HepG2 (cell line): ENCODE measurements at regions not wholly inside any gene's neighbourhood (a gene's known extent, or its start where the extent isn't known, plus 50 kb on each side); places are given as distances from the start of the nearest gene placed in this dataset.

Experiments
- ATAC-seq: fragments of 200-7000 bp; cut with Tn5 transposase; 3 replicates; pipeline ENCODE4 v1.9.1; 2020; ENCODE audit warnings: mild to moderate bottlenecking, moderate library complexity
- BruUV-seq: library from RNA; stranded (reverse); fragments of 400-500 nt; replicated peaks from 2 replicates; lab custom pipeline; 2021; lab: Mats Ljungman, UMichigan
- CTCF ChIA-PET: fragments of 300-600 bp; formaldehyde crosslinking; extraction: SDS; loops from one replicate; lab custom pipeline; 2021; ENCODE audit warnings: low total read pairs, inconsistent platforms, low intra/inter-chr PET ratio; lab: Yijun Ruan, JAX
- POLR2A ChIA-PET: fragments of 350-600 bp; sonication (Branson Sonifier 250); formaldehyde crosslinking; loops from one replicate; lab custom pipeline; 2020; ENCODE audit warnings: antibody characterized with exemption, inconsistent platforms; lab: Yijun Ruan, JAX
- DNase-seq: peaks from one replicate; pipeline ENCODE4 v3.0.0-alpha.2; 2015; ENCODE audit warnings: low spot score
- FAIRE-seq: peaks from 3 replicates; lab custom pipeline; 2011; peaks lifted over from hg19 to GRCh38; lab: Jason Lieb, UNC
- H2AFZ ChIP-seq: one replicate; pipeline ENCODE4 v1.6.1; 2011; ENCODE audit warnings: low read length, inconsistent platforms
- H3K27ac ChIP-seq: fragments of 300-600 bp; 3 replicates; pipeline ENCODE4 v1.8.0; 2011; ENCODE audit warnings: mixed run types, mild to moderate bottlenecking, mixed read lengths, low read length, inconsistent platforms; ENCODE audit not compliant: insufficient read depth; ENCODE audit errors: extremely low read length
- H3K27me3 ChIP-seq, 2 experiments: fragments of 200-600 bp in 1 of 2; 2 replicates in 1 of 2; 3 replicates in 1 of 2; pipeline versions ENCODE4 v1.6.0 to v1.8.0; 2011; ENCODE audit warnings: low read length in 2 of 2, mild to moderate bottlenecking in 2 of 2, moderate library complexity in 2 of 2, inconsistent platforms in 1 of 2; ENCODE audit not compliant: insufficient read depth in 2 of 2, control insufficient read depth in 1 of 2
- H3K36me3 ChIP-seq, 2 experiments: fragments of 200-600 bp in 1 of 2; replicated peaks in 1 of 2; 2 replicates in 1 of 2; 3 replicates in 1 of 2; pipeline versions ENCODE4 v1.5.1 to v1.8.0; 2011; ENCODE audit warnings: low read length in 2 of 2, inconsistent platforms in 1 of 2; ENCODE audit not compliant: insufficient read depth in 2 of 2, control insufficient read depth in 1 of 2
- H3K4me1 ChIP-seq: 2 replicates; pipeline ENCODE4 v1.5.1; 2012; ENCODE audit warnings: low read length, inconsistent platforms; ENCODE audit not compliant: insufficient read depth
- H3K4me2 ChIP-seq: 2 replicates; pipeline ENCODE4 v1.6.0; 2011; ENCODE audit warnings: low read depth, low read length, inconsistent platforms
- H3K4me3 ChIP-seq, 3 experiments: fragments of 200-600 bp in 1 of 3; sonication (generic), shearing (Covaris generic) in 1 of 3; replicated peaks in 1 of 3; 2 replicates each; pipeline ENCODE4 v1.5.1; 2011 to 2016; ENCODE audit warnings: low read length in 3 of 3, inconsistent platforms in 2 of 3, low read depth in 2 of 3, mild to moderate bottlenecking in 2 of 3, control low read depth in 1 of 3, mixed read lengths in 1 of 3; ENCODE audit not compliant: insufficient read depth in 1 of 3
- H3K79me2 ChIP-seq: one replicate; pipeline ENCODE4 v1.6.1; 2011; ENCODE audit warnings: low read length, inconsistent platforms; ENCODE audit not compliant: insufficient read depth
- H3K9ac ChIP-seq: 2 replicates; pipeline ENCODE4 v1.6.0; 2011; ENCODE audit warnings: mild to moderate bottlenecking, low read depth, low read length, inconsistent platforms; ENCODE audit not compliant: insufficient read depth
- H3K9me3 ChIP-seq: 2 replicates; pipeline ENCODE4 v1.5.1; 2012; ENCODE audit warnings: mild to moderate bottlenecking, low read length
- H4K20me1 ChIP-seq: 2 replicates; pipeline ENCODE4 v1.6.0; 2011; ENCODE audit warnings: inconsistent platforms, mild to moderate bottlenecking, low read length, moderate library complexity; ENCODE audit not compliant: insufficient read depth
- GABPA ChIP-seq, 2 experiments: IDR thresholded peaks; 2 replicates each; pipeline ENCODE4 v1.6.1; 2011 to 2016; ENCODE audit warnings: low read depth in 2 of 2, low read length in 1 of 2, missing biosample characterization in 1 of 2, missing genetic modification characterization in 1 of 2
- HDAC2 ChIP-seq: sonication (generic); formaldehyde crosslinking; IDR thresholded peaks from 2 replicates; pipeline ENCODE4 v1.4.0; 2020; ENCODE audit warnings: missing genetic modification reagents
- HMG20B ChIP-seq: conservative IDR thresholded peaks from 2 replicates; pipeline ENCODE4 v1.6.1; 2016; ENCODE audit warnings: missing genetic modification reagents, missing compliant biosample characterization
- HOXA9 ChIP-seq: sonication (generic); formaldehyde crosslinking; IDR thresholded peaks from 2 replicates; pipeline ENCODE4 v1.8.1; 2022; ENCODE audit warnings: missing genetic modification reagents, mild to moderate bottlenecking, moderate library complexity, borderline replicate concordance
- MEIS1 ChIP-seq: sonication (generic); formaldehyde crosslinking; IDR thresholded peaks from 2 replicates; pipeline ENCODE4 v1.9.0; 2021; ENCODE audit warnings: mild to moderate bottlenecking, missing genetic modification reagents, moderate library complexity, borderline replicate concordance
- PHF21A ChIP-seq: sonication (generic); formaldehyde crosslinking; IDR thresholded peaks from 2 replicates; pipeline ENCODE4 v1.5.0; 2020; ENCODE audit warnings: mild to moderate bottlenecking, missing genetic modification reagents
- PLRG1 ChIP-seq: fragments of 450-650 bp; conservative IDR thresholded peaks from 2 replicates; pipeline ENCODE4 v1.6.1; 2016
- RAD51 ChIP-seq: fragments of 450-650 bp; IDR thresholded peaks from 2 replicates; pipeline ENCODE4 v1.6.1; 2016; ENCODE audit warnings: borderline replicate concordance
- SOX5 ChIP-seq: IDR thresholded peaks from 2 replicates; pipeline ENCODE4 v1.6.1; 2016; ENCODE audit warnings: borderline replicate concordance
- TCF7L2 ChIP-seq: IDR thresholded peaks from 2 replicates; pipeline ENCODE4 v1.6.1; 2011; ENCODE audit warnings: mild to moderate bottlenecking, low read depth, low read length, moderate library complexity
- ZNF550 ChIP-seq: sonication (generic); formaldehyde crosslinking; IDR thresholded peaks from 2 replicates; pipeline ENCODE4 v1.4.0; 2020; ENCODE audit warnings: mild to moderate bottlenecking, missing genetic modification reagents, borderline replicate concordance
- ZNF780A ChIP-seq: sonication (generic); formaldehyde crosslinking; IDR thresholded peaks from 2 replicates; pipeline ENCODE4 v1.8.0; 2022; ENCODE audit warnings: mild to moderate bottlenecking, missing genetic modification reagents, moderate library complexity
- ZSCAN20 ChIP-seq: sonication (generic); formaldehyde crosslinking; IDR thresholded peaks from 2 replicates; pipeline ENCODE4 v1.4.0; 2020; ENCODE audit warnings: missing genetic modification reagents, mild to moderate bottlenecking, borderline replicate concordance
- WGBS: methylation state at CpG from one replicate; pipeline ENCODE4 v1.1.6; 2017; ENCODE audit warnings: low lambda C conversion rate; 5-methylcytosine and 5-hydroxymethylcytosine counted together
- in situ Hi-C: cut with HindIII; loops from 2 replicates; pipeline ENCODE4 v1.10.0; 2017; ENCODE audit warnings: low pct_unique_long_range_greater_than_20kb; ENCODE audit not compliant: extremely low pct_ligation_motif_present
- intact Hi-C: fragments of 100-400 bp; cut with micrococcal nuclease; formaldehyde crosslinking; loops from one replicate; pipeline ENCODE4 v1.10.0; 2022; ENCODE audit not compliant: unreplicated experiment
- TF ChIP-seq, protein P1 (sequence below): IDR thresholded peaks from 2 replicates; pipeline ENCODE4 v1.6.1; 2016; ENCODE audit warnings: control low read depth
- TF ChIP-seq, protein P2 (sequence below): sonication (generic); formaldehyde crosslinking; conservative IDR thresholded peaks from 2 replicates; pipeline ENCODE4 v1.4.0; 2020; ENCODE audit warnings: missing genetic modification reagents
- TF ChIP-seq, protein P3 (sequence below): sonication (generic); formaldehyde crosslinking; conservative IDR thresholded peaks from 2 replicates; pipeline ENCODE4 v1.8.0; 2022; ENCODE audit warnings: low read depth, missing genetic modification reagents

DNA sequence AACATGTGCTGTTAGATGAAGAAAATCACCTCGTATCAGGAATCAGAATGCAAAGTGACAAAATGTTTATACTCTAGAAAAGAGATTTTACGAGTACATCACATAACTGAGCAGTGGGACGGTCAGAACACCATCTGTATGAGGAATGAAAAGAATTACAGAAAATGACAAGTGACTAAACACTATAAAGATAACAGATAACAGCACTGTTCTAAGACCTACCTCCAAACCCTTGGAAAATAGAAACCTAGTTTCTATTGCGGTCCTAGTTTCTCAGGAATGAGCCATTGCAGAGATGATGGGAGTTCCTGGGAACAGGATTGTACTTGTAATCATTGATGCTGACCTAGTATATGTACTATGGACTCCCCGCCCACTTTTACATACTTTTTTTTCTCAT is 839.4 kb upstream of the ADAMTS5 start:
- ATAC-seq: no peak
- in situ Hi-C loops: no loop called here

More for the DNA sequence above, 839.4 kb upstream of the ADAMTS5 start:
- no peak overlapping the region for H2AFZ ChIP-seq
- H4K20me1 ChIP-seq: no peaks in the 10 kb centered on the region
- H3K9me3 ChIP-seq: peaks cover 83% of the 10 kb centered on the region
- CTCF ChIA-PET: no interaction called here
- no TSS peak for BruUV-seq
- H3K27ac ChIP-seq: no peak overlapping the region
- no peak for TF ChIP-seq HMG20B
- TF ChIP-seq PLRG1: no peak
- no peak for TF ChIP-seq ZNF550 (CRISPR knock-in tag)
- no peak for TF ChIP-seq HDAC2 (CRISPR knock-in tag)
- TF ChIP-seq, protein P1, sequence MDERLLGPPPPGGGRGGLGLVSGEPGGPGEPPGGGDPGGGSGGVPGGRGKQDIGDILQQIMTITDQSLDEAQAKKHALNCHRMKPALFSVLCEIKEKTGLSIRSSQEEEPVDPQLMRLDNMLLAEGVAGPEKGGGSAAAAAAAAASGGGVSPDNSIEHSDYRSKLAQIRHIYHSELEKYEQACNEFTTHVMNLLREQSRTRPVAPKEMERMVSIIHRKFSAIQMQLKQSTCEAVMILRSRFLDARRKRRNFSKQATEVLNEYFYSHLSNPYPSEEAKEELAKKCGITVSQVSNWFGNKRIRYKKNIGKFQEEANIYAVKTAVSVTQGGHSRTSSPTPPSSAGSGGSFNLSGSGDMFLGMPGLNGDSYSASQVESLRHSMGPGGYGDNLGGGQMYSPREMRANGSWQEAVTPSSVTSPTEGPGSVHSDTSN (CRISPR knock-in tag): no peak
- TF ChIP-seq RAD51: no peak
- TF ChIP-seq MEIS1 (CRISPR knock-in tag): no peak
- TF ChIP-seq TCF7L2: no peak
- no peak for TF ChIP-seq GABPA (IDR thresholded peaks at IDR 0.05; ENCODE audit: low read depth, low read length)
- TF ChIP-seq GABPA (CRISPR knock-in tag; IDR thresholded peaks at IDR 0.05; ENCODE audit: low read depth): no peak
- no peak for TF ChIP-seq ZNF780A (CRISPR knock-in tag)
- no peak for TF ChIP-seq HOXA9 (CRISPR knock-in tag)
- TF ChIP-seq, protein P2, sequence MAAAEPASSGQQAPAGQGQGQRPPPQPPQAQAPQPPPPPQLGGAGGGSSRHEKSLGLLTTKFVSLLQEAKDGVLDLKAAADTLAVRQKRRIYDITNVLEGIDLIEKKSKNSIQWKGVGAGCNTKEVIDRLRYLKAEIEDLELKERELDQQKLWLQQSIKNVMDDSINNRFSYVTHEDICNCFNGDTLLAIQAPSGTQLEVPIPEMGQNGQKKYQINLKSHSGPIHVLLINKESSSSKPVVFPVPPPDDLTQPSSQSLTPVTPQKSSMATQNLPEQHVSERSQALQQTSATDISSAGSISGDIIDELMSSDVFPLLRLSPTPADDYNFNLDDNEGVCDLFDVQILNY (CRISPR knock-in tag): no peak
- TF ChIP-seq ZSCAN20 (CRISPR knock-in tag): no peak
- TF ChIP-seq, protein P3, sequence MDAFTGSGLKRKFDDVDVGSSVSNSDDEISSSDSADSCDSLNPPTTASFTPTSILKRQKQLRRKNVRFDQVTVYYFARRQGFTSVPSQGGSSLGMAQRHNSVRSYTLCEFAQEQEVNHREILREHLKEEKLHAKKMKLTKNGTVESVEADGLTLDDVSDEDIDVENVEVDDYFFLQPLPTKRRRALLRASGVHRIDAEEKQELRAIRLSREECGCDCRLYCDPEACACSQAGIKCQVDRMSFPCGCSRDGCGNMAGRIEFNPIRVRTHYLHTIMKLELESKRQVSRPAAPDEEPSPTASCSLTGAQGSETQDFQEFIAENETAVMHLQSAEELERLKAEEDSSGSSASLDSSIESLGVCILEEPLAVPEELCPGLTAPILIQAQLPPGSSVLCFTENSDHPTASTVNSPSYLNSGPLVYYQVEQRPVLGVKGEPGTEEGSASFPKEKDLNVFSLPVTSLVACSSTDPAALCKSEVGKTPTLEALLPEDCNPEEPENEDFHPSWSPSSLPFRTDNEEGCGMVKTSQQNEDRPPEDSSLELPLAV: no peak
- TF ChIP-seq SOX5: no peak
- no peak for TF ChIP-seq PHF21A (CRISPR knock-in tag)
- FAIRE-seq (no peak), DNase-seq (no peak)
- H3K27me3 ChIP-seq: no peaks in the 10 kb centered on the region; a peak in 1 of 5 replicates
- H3K4me3 ChIP-seq: no peak overlapping the region
- no peaks in the 10 kb centered on the region for H3K36me3 ChIP-seq
- no peak overlapping the region for H3K9ac ChIP-seq
- no peaks in the 10 kb centered on the region for H3K4me1 ChIP-seq
- POLR2A ChIA-PET: no interaction called here
- H3K79me2 ChIP-seq: no peaks in the 10 kb centered on the region
- H3K4me2 ChIP-seq: no peak overlapping the region
- WGBS: 17% methylated on average over 5 of the region's 5 CpGs
- intact Hi-C loops: no loop called here
